ENCODE measurements at regions not wholly inside any gene's neighbourhood (a gene's known extent, or its start where the extent isn't known, plus 50 kb on each side); places are given as distances from the start of the nearest gene placed in this dataset.

- no peak for TF ChIP-seq ZFX (IDR thresholded peaks at IDR 0.05)
- TF ChIP-seq, protein P1, sequence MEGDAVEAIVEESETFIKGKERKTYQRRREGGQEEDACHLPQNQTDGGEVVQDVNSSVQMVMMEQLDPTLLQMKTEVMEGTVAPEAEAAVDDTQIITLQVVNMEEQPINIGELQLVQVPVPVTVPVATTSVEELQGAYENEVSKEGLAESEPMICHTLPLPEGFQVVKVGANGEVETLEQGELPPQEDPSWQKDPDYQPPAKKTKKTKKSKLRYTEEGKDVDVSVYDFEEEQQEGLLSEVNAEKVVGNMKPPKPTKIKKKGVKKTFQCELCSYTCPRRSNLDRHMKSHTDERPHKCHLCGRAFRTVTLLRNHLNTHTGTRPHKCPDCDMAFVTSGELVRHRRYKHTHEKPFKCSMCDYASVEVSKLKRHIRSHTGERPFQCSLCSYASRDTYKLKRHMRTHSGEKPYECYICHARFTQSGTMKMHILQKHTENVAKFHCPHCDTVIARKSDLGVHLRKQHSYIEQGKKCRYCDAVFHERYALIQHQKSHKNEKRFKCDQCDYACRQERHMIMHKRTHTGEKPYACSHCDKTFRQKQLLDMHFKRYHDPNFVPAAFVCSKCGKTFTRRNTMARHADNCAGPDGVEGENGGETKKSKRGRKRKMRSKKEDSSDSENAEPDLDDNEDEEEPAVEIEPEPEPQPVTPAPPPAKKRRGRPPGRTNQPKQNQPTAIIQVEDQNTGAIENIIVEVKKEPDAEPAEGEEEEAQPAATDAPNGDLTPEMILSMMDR (conservative IDR thresholded peaks at IDR 0.05), result no peak
- H3K27ac ChIP-seq, result no peak overlapping the region
These were observed 167.2 kb downstream of the KTN1 start for GRCh38 chr14:55747186-55747585.

- no peak overlapping the region for H3K27ac ChIP-seq
- TF ChIP-seq ZFX (IDR thresholded peaks at IDR 0.05), result no peak
These were observed 169.3 kb downstream of the KTN1 start for GRCh38 chr14:55749201-55749812.

DNA sequence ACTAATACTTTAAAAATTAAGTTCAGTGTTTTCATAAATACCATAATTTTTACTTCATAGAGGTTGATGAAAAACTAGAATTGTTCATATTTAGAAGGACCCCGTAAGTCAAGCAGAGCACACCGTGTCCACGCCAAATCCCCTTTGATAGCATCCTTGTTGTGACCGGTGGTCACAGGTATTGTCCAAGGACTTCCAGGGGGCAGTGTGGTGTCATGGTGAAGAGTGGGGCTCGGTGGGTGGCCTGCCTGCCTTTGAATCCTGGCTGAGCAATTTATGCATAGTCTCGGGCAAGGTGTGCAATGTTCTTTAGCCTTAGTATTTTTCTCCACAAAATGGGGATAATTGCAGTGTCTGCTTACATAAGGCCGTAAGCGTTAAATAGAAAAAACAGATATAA, 169.9 kb downstream of the KTN1 start:
- TF ChIP-seq ZFX (IDR thresholded peaks at IDR 0.05), result no peak
- TF ChIP-seq, protein P1 (conservative IDR thresholded peaks at IDR 0.05), result no peak
- no peak overlapping the region for H3K27ac ChIP-seq

- peak overlapping the region; percentile 73 for H3K27ac ChIP-seq
- TF ChIP-seq ZFX (IDR thresholded peaks at IDR 0.05), result no peak
- TF ChIP-seq, protein P1 (conservative IDR thresholded peaks at IDR 0.05), result no peak
These were observed 172.8 kb downstream of the KTN1 start for GRCh38 chr14:55752580-55753390.

GRCh38 chr14:55754471-55754870, 174.5 kb downstream of the KTN1 start:
- TF ChIP-seq, protein P1 (conservative IDR thresholded peaks at IDR 0.05), result no peak
- no peak for TF ChIP-seq ZFX (IDR thresholded peaks at IDR 0.05)
- H3K27ac ChIP-seq, result peak overlapping the region; percentile 73; the same call in 1 of the 2 replicates

- H3K27ac ChIP-seq, result no peak overlapping the region
- TF ChIP-seq ZFX (IDR thresholded peaks at IDR 0.05), result no peak
- TF ChIP-seq, protein P1 (conservative IDR thresholded peaks at IDR 0.05), result no peak
These were observed 174.9 kb downstream of the KTN1 start for GRCh38 chr14:55754871-55755270.

GRCh38 chr14:55756078-55756477, 176.1 kb downstream of the KTN1 start:
- TF ChIP-seq, protein P1 (conservative IDR thresholded peaks at IDR 0.05), result no peak
- TF ChIP-seq ZFX (IDR thresholded peaks at IDR 0.05), result no peak
- no peak overlapping the region for H3K27ac ChIP-seq
